HG02571 (cell line): ENCODE measurements at regions not wholly inside any gene's neighbourhood (a gene's known extent, or its start where the extent isn't known, plus 50 kb on each side); places are given as distances from the start of the nearest gene placed in this dataset.
"Not testable (repeated sequence)": the region's sequence is repeated elsewhere in the genome, so short reads cannot be mapped to it uniquely, and the experiment has no call there.

ENCODE experiments used
- ATAC-seq: cut with Tn5 transposase; IDR thresholded peaks from one replicate; pipeline ENCODE4 v1.9.1; 2021; ENCODE audit warnings: mild to moderate bottlenecking, moderate library complexity; ENCODE audit not compliant: unreplicated experiment

DNA sequence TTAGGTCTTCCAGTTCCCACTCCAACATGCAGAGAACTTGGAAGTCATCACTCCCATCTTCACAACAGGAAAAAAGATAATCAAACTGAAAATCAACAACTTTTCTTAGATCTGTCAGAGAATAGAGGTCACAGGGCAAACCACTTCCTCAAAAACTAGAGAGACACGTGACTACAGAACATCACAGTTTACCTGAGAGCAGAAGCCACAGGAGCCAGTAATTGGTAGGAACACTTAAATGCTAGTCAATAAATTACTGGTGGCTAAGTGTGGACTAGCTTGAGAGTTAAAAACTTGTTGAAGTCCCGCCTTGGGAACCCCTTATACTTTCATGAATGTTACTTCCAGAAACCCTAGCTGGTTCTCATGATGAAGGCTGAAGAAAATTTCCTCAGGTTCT lies 81.1 kb downstream of the THSD1 start:
- ATAC-seq: not testable (repeated sequence)

- ATAC-seq: no peak
These were observed 86.1 kb downstream of the THSD1 start for GRCh38 chr13:52319876-52320275.

DNA sequence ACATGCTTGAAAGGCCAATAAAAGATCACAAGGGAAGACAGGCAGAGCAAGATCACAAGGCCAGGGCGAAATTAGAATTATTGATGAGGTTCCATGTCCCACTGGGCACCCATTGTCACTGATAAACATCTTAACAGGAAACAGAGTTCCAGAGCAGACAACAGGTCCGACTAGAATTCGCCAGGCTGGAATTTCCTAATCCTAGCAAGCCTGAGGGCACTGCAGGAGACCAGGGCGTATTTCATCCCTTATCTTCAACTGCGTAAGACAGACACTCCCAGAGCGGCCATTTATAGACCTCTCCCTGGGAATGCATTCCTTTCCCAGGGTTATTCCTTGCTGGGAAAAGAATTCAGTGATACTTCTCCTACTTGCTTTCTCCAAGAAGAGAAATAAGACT lies 96.1 kb downstream of the THSD1 start:
- ATAC-seq: not testable (repeated sequence)

DNA sequence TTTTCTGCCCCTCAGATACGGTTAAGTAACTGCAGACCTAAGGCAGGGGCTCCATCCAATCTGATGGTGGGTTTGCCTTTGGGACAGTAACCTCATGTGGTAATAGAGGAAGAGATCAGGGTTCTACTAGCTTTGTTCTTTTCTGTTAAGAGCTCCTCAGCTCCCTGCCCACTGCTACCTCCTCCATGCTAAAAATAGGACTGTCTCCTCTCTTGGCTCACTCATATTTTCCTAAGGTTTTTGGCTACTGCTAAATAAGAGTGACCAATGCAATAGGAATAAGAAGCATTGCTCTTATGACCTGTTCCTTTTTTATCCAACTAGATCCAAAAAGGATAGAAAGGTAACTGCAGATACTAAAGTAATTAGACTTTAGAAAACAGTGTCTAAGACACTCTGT lies 99.6 kb downstream of the THSD1 start:
- not testable (repeated sequence) for ATAC-seq

DNA sequence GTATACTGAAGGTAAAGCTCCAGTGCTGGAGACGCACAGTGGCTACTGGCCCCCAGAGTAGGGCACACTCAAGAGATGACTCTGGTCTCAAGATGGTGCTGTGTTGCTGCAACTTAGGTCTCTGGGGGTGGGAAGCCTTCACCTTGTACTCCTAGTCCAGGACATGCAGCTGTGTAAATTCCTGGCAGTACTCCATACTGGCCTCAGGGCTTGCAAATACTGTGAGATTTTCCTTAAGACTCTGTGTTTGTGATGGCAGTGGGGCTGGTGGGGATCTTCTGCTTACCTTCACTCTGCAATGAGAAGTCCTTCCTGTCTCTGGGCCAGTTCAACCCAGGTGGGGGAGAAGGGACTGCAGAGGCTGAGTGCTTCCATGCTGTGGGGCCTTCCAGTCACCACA lies 102.9 kb downstream of the THSD1 start:
- not testable (repeated sequence) for ATAC-seq

DNA sequence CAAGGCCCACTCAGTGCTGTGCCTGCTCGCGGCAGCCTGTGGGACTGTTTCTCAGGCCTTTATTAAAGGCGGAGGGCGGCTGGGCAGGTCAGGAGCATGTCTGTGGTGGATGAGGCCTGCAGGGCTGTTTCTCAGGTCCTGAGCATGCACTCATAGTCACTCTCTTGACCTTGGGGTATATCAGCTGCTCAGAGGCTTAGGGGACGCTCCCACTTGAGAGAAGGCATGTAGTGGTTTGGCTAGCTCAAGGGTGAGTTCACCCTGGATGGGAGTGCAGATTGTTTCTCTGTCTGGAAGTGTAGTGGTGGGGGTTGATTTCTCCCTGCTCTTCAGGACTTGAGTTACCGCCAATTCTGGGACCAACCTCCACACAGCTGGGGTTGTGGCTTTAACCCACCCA lies 103.3 kb downstream of the THSD1 start:
- not testable (repeated sequence) for ATAC-seq

DNA sequence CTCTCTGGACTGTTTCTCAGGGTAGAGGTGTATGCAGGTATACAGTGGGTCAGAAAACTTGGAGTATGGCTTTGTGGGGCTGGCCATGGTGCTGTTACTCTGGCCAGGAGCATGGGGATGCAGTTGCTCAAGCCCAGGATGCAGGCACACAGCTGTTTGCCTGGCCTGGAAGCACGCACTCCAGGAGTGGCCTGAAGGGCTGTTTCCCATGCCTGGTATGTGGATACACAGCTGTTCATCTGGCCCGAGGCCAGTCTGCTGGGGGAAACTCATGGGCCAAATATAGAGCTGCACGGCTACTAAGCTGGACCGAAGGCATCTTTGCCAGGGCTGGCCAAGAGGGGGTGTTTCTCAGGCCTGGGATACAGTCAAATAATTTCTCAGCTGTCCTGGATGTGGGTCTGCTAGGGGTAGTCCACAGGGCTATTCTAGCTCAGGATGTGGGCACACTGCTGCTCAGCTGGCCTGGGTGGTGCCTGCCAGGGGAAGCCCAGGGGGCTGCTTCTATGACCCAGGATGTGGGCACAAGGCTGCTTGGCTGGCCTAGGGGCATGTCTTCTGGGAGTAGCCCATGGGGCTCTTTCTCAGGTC lies 104.1 kb downstream of the THSD1 start:
- ATAC-seq: not testable (repeated sequence)

GRCh38 chr13:52298079-52298661 lies 107.8 kb downstream of the THSD1 start:
- not testable (repeated sequence) for ATAC-seq

GRCh38 chr13:52288891-52289290 lies 117.1 kb downstream of the THSD1 start:
- ATAC-seq: not testable (repeated sequence)

- ATAC-seq: not testable (repeated sequence)
These were observed 122.0 kb upstream of the NEK3 start for GRCh38 chr13:52281387-52281786.

DNA sequence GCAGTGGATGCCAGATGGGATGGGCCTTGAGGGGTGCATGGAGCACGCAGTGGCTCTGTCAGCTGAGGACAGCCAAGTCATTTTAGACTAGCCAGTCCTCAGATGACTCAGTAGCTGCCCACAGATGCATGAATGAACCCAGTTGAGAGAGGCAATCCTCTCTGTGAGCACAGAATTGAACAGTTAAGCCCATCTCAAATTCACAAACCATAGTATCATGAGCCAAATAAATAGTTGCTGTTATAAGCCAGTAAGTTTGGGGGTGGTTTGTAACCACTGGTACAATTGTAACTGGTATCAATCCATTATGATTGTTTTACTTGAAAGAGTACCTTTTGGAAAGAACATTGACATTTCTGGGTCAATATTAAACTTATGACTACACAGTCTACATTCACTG lies 120.0 kb upstream of the NEK3 start:
- ATAC-seq: not testable (repeated sequence)

DNA sequence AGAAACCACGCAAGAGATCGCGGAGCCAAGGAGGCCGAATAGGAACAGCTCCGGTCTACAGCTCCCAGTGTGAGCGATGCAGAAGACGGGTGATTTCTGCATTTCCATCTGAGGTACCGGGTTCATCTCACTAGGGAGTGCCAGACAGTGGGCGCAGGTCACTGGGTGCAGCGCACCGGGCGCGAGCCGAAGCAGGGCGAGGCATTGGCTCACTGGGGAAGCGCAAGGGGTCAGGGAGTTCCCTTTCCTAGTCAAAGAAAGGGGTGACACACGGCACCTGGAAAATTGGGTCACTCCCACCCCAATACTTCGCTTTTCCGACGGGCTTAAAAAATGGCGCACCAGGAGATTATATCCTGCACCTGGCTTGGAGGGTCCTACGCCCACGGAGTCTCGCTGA lies 94.9 kb upstream of the NEK3 start:
- not testable (repeated sequence) for ATAC-seq

DNA sequence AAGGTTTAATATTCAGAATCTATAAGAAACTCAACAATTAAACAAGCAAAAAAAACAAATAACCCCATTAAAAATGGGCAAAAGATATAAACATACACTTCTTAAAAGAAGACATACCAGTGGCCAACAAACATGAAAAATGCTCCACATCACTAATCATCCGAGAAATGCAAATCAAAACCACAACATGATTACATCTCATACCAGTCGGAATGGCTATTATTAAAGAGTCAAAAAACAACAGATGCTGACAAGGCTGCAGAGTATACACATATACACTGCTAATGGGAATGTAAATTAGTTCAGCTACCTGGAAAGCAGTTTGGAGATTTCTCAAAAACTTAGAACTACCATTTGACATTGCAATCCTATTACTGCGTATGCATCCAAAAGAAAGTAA lies 81.4 kb upstream of the NEK3 start:
- not testable (repeated sequence) for ATAC-seq

DNA sequence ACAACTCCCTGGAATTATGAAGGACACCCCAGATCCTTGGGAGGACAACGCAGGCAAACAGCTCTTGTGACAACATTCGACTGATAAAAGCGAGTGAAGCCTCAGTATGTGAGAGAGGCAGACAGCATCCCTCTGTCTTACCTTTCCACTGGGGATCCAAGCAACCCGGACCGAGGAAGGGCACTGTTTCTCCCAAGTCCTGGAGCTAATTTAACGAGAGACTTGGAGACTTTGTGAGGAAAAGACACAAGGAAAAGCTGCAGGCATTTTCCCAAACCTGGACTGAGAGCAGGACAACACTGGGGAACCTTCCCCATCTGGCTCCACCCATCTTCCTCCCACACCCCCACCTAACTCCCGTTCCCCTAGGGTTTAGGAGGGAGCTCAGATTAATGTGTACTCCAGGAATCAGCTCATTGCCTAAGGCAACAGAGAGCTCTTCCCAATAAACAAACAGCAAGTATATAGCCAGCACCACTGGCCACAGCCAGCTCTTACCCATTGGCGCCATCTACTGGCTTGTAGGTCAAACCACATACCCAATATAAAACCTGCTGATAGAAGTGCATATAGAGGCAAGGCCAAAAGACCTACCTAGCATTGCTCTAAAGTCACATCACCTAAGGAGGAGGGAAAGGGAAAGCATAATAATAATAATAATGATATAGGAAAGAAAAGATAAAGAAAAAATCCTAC lies 76.7 kb upstream of the NEK3 start:
- peak; percentile 80 for ATAC-seq

GRCh38 chr13:52234928-52235327 lies 75.5 kb upstream of the NEK3 start:
- not testable (repeated sequence) for ATAC-seq

DNA sequence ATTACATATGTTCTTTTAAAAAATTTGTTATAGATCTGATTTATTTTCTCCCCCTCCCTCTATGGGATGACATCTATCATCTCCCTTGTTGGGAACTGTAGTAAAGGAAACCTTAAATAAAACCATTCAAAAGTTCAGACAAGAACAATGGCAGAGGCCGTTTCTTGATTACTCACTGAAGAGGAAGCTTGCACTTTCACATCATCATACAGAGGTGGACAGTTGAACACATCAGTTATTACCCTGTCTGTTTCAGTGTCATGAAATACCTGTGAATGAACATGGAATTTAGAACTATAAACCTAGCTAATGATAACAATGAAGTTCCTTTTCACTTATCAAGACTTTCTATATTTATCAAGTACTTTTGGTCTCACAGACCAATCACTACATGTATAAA lies 63.7 kb upstream of the NEK3 start:
- not testable (repeated sequence) for ATAC-seq

- not testable (repeated sequence) for ATAC-seq
These were observed 54.5 kb upstream of the NEK3 start for GRCh38 chr13:52213920-52214319.

DNA sequence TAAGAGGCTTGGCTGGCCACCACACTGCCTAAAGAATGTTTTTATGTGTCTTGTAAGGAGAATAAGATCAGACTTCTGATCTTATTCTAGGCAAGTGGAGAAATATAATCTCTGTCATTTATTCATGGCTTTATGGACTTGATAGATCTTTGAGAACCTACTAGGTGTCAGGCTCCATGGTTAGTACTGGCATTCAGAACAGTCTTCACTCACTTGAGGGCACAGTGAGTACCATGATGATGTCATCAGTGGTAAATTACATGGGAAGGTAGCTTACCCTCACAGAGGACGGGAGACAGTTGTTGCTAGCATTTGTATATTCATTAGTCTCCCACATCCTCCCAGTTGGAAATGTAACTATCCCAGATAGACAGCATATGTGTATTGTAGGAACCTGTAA lies 53.5 kb upstream of the NEK3 start:
- ATAC-seq: not testable (repeated sequence)

GRCh38 chr13:52211416-52211776 lies 52.0 kb upstream of the NEK3 start:
- not testable (repeated sequence) for ATAC-seq

GRCh38 chr13:52210564-52211415 lies 51.4 kb upstream of the NEK3 start:
- not testable (repeated sequence) for ATAC-seq
